CD4-positive, alpha-beta memory T cell (primary cell): ENCODE measurements at regions not wholly inside any gene's neighbourhood (a gene's known extent, or its start where the extent isn't known, plus 50 kb on each side); places are given as distances from the start of the nearest gene placed in this dataset.

Experiments
- CTCF ChIA-PET: fragments of 350-600 bp; sonication (Branson Sonifier 250); formaldehyde crosslinking; loops from one replicate; lab custom pipeline; 2021; ENCODE audit warnings: inconsistent platforms; ENCODE audit not compliant: partially characterized antibody; lab: Charles Lee
- POLR2A ChIA-PET: fragments of 350-600 bp; sonication (Branson Sonifier 250); formaldehyde crosslinking; loops from one replicate; lab custom pipeline; 2021; ENCODE audit not compliant: partially characterized antibody; lab: Charles Lee
- DNase-seq, 5 donors: peaks; one replicate each; pipeline versions ENCODE4 v3.0.0 to v3.0.0-alpha.2; 2020 to 2022; ENCODE audit warnings: mixed read lengths in 1 of 5
- H3K27ac ChIP-seq: one replicate; pipeline ENCODE4 v1.7.0; 2013; ENCODE audit warnings: low read depth, low read length
- H3K27me3 ChIP-seq: 2 replicates; pipeline ENCODE4 v1.7.0; 2013; ENCODE audit warnings: mild to moderate bottlenecking, low read length, moderate library complexity; ENCODE audit not compliant: insufficient read depth
- H3K36me3 ChIP-seq: 2 replicates; pipeline ENCODE4 v1.7.0; 2013; ENCODE audit warnings: mild to moderate bottlenecking, low read length, moderate library complexity; ENCODE audit not compliant: insufficient read depth
- H3K4me1 ChIP-seq: 2 replicates; pipeline ENCODE4 v1.7.0; 2013; ENCODE audit warnings: mild to moderate bottlenecking, low read length, moderate library complexity; ENCODE audit not compliant: insufficient read depth
- H3K4me3 ChIP-seq, 2 donors: one replicate each; pipeline ENCODE4 v1.7.0; 2013; ENCODE audit warnings: low read length in 2 of 2, mild to moderate bottlenecking in 1 of 2
- H3K9me3 ChIP-seq, 2 donors: one replicate each; pipeline ENCODE4 v1.7.0; 2013; ENCODE audit warnings: low read length in 2 of 2, control low read depth in 1 of 2; ENCODE audit not compliant: control insufficient read depth in 1 of 2
- H3K27ac Mint-ChIP-seq, 7 donors: one replicate each; pipeline ENCODE4 v1.8.0; 2020 to 2021; ENCODE audit warnings: mixed read lengths in 7 of 7, mild to moderate bottlenecking in 6 of 7, inconsistent platforms in 3 of 7, moderate library complexity in 3 of 7
- H3K27me3 Mint-ChIP-seq, 2 donors: one replicate each; pipeline ENCODE4 v1.8.0; 2020 to 2021; ENCODE audit warnings: mixed read lengths in 2 of 2
- H3K36me3 Mint-ChIP-seq, 2 donors: one replicate each; pipeline ENCODE4 v1.8.0; 2020 to 2021; ENCODE audit warnings: mixed read lengths in 2 of 2, inconsistent platforms in 1 of 2, mild to moderate bottlenecking in 1 of 2
- H3K4me1 Mint-ChIP-seq, 4 donors: one replicate each; pipeline ENCODE4 v1.8.0; 2020 to 2021; ENCODE audit warnings: mixed read lengths in 4 of 4, mild to moderate bottlenecking in 1 of 4
- H3K4me3 Mint-ChIP-seq, 8 donors: one replicate each; pipeline ENCODE4 v1.8.0; 2020 to 2021; ENCODE audit warnings: mixed read lengths in 8 of 8, mild to moderate bottlenecking in 7 of 8, moderate library complexity in 6 of 8, inconsistent platforms in 3 of 8
- H3K9me3 Mint-ChIP-seq, 8 donors: one replicate each; pipeline ENCODE4 v1.8.0; 2020 to 2021; ENCODE audit warnings: mixed read lengths in 8 of 8, mild to moderate bottlenecking in 5 of 8, inconsistent platforms in 3 of 8, moderate library complexity in 1 of 8
- intact Hi-C: fragments of 100-400 bp; cut with micrococcal nuclease; formaldehyde crosslinking; loops from one replicate; pipeline ENCODE4 v1.15.1; 2023

- no peak for DNase-seq
- no peaks in the 10 kb centered on the region for H3K4me1 Mint-ChIP-seq
- Histone ChIP-seq H3K36me3 (no peaks in the 10 kb centered on the region), H3K4me1 (no peaks in the 10 kb centered on the region), H3K4me3 (no peak overlapping the region), H3K27ac (no peak overlapping the region), H3K27me3 (no peaks in the 10 kb centered on the region), H3K9me3 (no peaks in the 10 kb centered on the region)
- no peaks in the 10 kb centered on the region for H3K36me3 Mint-ChIP-seq
- H3K4me3 Mint-ChIP-seq: no peak overlapping the region
- H3K27me3 Mint-ChIP-seq: peaks cover 9 to 12% of the 10 kb centered on the region in 2 donors
- no peak overlapping the region for H3K27ac Mint-ChIP-seq
- intact Hi-C loops: no loop called here
- ChIA-PET CTCF (no interaction called here), POLR2A (no interaction called here)
- H3K9me3 Mint-ChIP-seq: no peaks in the 10 kb centered on the region
These were observed 250.6 kb upstream of the HNRNPA3 start for GRCh38 chr2:176961775-176962619.

- no peak overlapping the region for H3K27ac ChIP-seq
- POLR2A ChIA-PET: no interaction called here
- Mint-ChIP-seq H3K27me3 (peaks cover 8 to 11% of the 10 kb centered on the region in 2 donors), H3K27ac (no peak overlapping the region), H3K4me3 (no peak overlapping the region), H3K9me3 (no peaks in the 10 kb centered on the region), H3K36me3 (no peaks in the 10 kb centered on the region), H3K4me1 (no peaks in the 10 kb centered on the region)
- no peak overlapping the region for H3K4me3 ChIP-seq
- H3K9me3 ChIP-seq: no peaks in the 10 kb centered on the region
- CTCF ChIA-PET: no interaction called here
- no peaks in the 10 kb centered on the region for H3K27me3 ChIP-seq
- no peaks in the 10 kb centered on the region for H3K36me3 ChIP-seq
- intact Hi-C loops: no loop called here
- no peak for DNase-seq
- H3K4me1 ChIP-seq: no peaks in the 10 kb centered on the region
These were observed 248.9 kb upstream of the HNRNPA3 start for GRCh38 chr2:176963568-176964287.

GRCh38 chr2:176967911-176968450, 244.6 kb upstream of the HNRNPA3 start:
- POLR2A ChIA-PET: no interaction called here
- H3K36me3 ChIP-seq: no peaks in the 10 kb centered on the region
- H3K4me3 ChIP-seq: no peak overlapping the region
- no peaks in the 10 kb centered on the region for H3K9me3 ChIP-seq
- no peaks in the 10 kb centered on the region for H3K27me3 ChIP-seq
- no peak overlapping the region for H3K27ac ChIP-seq
- no peaks in the 10 kb centered on the region for H3K9me3 Mint-ChIP-seq
- no peaks in the 10 kb centered on the region for H3K36me3 Mint-ChIP-seq
- intact Hi-C loops: no loop called here
- H3K4me1 ChIP-seq: no peaks in the 10 kb centered on the region
- no peak overlapping the region for H3K4me3 Mint-ChIP-seq
- no peaks in the 10 kb centered on the region for H3K4me1 Mint-ChIP-seq
- peaks cover 7 to 12% of the 10 kb centered on the region in 2 donors for H3K27me3 Mint-ChIP-seq
- DNase-seq: no peak
- CTCF ChIA-PET: interaction anchor here (1.5 kb wide), 1 partner anchor 11 kb away, joined by 3 read pairs; no protein-coding TSS in a partner anchor
- no peak overlapping the region for H3K27ac Mint-ChIP-seq

- Mint-ChIP-seq H3K27me3 (peaks cover 5 to 11% of the 10 kb centered on the region in 2 donors), H3K27ac (no peak overlapping the region), H3K4me1 (no peaks in the 10 kb centered on the region), H3K9me3 (no peaks in the 10 kb centered on the region), H3K4me3 (no peak overlapping the region), H3K36me3 (no peaks in the 10 kb centered on the region)
- intact Hi-C loops: no loop called here
- ChIA-PET CTCF (no interaction called here), POLR2A (no interaction called here)
- Histone ChIP-seq H3K27me3 (no peaks in the 10 kb centered on the region), H3K27ac (no peak overlapping the region), H3K4me3 (no peak overlapping the region), H3K4me1 (no peaks in the 10 kb centered on the region), H3K9me3 (no peaks in the 10 kb centered on the region), H3K36me3 (no peaks in the 10 kb centered on the region)
- no peak for DNase-seq
These were observed 242.8 kb upstream of the HNRNPA3 start for GRCh38 chr2:176969642-176970359.

GRCh38 chr2:176976736-176977685, 235.6 kb upstream of the HNRNPA3 start:
- Mint-ChIP-seq H3K36me3 (no peaks in the 10 kb centered on the region), H3K9me3 (no peaks in the 10 kb centered on the region), H3K27ac (no peak overlapping the region), H3K4me1 (no peaks in the 10 kb centered on the region), H3K27me3 (peaks cover 11 to 12% of the 10 kb centered on the region in 2 donors), H3K4me3 (no peak overlapping the region)
- CTCF ChIA-PET: no interaction called here
- no peaks in the 10 kb centered on the region for H3K36me3 ChIP-seq
- POLR2A ChIA-PET: no interaction called here
- no peaks in the 10 kb centered on the region for H3K9me3 ChIP-seq
- no peaks in the 10 kb centered on the region for H3K4me1 ChIP-seq
- intact Hi-C loops: no loop called here
- H3K27me3 ChIP-seq: no peaks in the 10 kb centered on the region
- H3K4me3 ChIP-seq: no peak overlapping the region
- no peak overlapping the region for H3K27ac ChIP-seq
- no peak for DNase-seq

GRCh38 chr2:176978921-176979320, 233.7 kb upstream of the HNRNPA3 start:
- DNase-seq: no peak
- H3K4me3 ChIP-seq: no peak overlapping the region
- no peaks in the 10 kb centered on the region for H3K9me3 ChIP-seq
- no peak overlapping the region for H3K27ac ChIP-seq
- Mint-ChIP-seq H3K4me3 (no peak overlapping the region), H3K27ac (no peak overlapping the region), H3K36me3 (no peaks in the 10 kb centered on the region), H3K9me3 (no peaks in the 10 kb centered on the region), H3K4me1 (no peaks in the 10 kb centered on the region), H3K27me3 (peaks cover 8 to 10% of the 10 kb centered on the region in 2 donors)
- H3K36me3 ChIP-seq: no peaks in the 10 kb centered on the region
- ChIA-PET CTCF (no interaction called here), POLR2A (no interaction called here)
- H3K27me3 ChIP-seq: no peaks in the 10 kb centered on the region
- no peaks in the 10 kb centered on the region for H3K4me1 ChIP-seq
- intact Hi-C loops: no loop called here
